C4-2B (cell line): ENCODE measurements at regions not wholly inside any gene's neighbourhood (a gene's known extent, or its start where the extent isn't known, plus 50 kb on each side); places are given as distances from the start of the nearest gene placed in this dataset.

Source experiments
- H3K27ac ChIP-seq: fragments of 450-650 bp; 2 replicates; pipeline ENCODE4 v1.5.1; 2017
- CTCF ChIP-seq: fragments of 450-650 bp; conservative IDR thresholded peaks from 2 replicates; pipeline ENCODE4 v1.5.1; 2017; ENCODE audit warnings: mild to moderate bottlenecking
- ZFX ChIP-seq: fragments of 450-650 bp; IDR thresholded peaks from 2 replicates; pipeline ENCODE4 v1.6.1; 2017

- TF ChIP-seq ZFX = no peak
- no peak for TF ChIP-seq CTCF
- H3K27ac ChIP-seq = no peak overlapping the region
Measured at GRCh38 chr10:80946073-80946472, 408.4 kb downstream of the SH2D4B start.

GRCh38 chr10:80946957-80947726, 409.4 kb downstream of the SH2D4B start:
- TF ChIP-seq CTCF = peak; percentile 5
- TF ChIP-seq ZFX = no peak
- H3K27ac ChIP-seq = no peak overlapping the region

DNA sequence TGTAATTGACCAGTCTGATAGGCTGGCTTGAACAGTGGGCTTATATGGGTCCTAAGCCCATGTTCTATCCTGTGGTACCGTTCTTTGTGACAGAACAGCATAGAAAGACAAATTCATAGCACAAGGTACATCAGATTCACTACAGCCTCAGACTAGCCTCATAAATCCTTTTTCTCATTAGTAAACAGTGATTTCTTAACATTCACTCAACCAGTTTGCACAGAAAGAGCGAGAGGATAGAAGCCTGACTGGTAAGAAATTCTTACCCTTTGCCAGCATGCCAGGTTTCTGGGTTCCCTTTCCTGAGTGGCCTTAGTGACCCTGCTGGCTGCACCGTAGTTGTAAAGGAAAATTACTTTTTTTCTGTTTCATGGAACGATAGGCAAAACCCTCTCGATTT, 412.1 kb downstream of the SH2D4B start:
- no peak overlapping the region for H3K27ac ChIP-seq
- TF ChIP-seq ZFX (no peak), CTCF (no peak)

DNA sequence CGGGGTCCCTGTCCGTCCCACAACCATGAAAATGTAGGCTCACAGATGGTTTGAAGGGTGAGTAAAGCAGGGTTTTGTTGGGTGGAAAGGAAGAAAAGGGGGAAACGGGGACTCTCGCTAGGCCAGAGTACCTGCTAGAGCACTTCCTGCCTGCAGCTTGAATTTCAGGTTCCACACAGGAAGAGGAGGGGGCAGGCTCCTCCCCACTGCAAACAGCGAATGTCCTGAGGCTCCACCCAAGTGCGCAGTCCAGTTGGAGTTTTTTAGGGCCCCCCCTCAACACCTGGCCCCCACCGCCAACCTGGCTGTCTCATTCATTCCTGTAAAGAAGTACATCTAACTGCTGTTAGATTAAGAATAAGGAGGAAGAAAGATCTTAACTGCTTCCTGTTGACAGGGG, 414.7 kb downstream of the SH2D4B start:
- H3K27ac ChIP-seq = no peak overlapping the region
- TF ChIP-seq CTCF (no peak), ZFX (no peak)

DNA sequence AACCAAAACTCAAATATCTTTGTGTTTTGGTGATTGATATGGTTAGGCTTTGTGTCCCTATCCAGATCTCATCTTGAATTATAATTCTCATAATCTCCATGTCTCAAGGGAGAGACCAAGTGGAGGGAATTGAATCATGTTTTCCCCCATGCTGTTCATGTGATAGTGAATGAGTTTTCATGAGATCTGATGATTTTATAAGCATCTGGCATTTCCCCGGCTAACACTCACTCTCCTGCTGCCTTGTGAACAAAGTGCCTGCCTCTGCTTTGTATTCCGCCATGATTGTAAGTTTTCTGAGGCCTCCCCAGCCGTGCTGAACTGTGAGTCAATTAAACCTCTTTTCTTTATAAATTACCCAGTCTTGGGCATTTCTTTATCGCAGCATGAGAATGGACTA, 419.5 kb downstream of the SH2D4B start:
- no peak for TF ChIP-seq ZFX
- TF ChIP-seq CTCF = no peak

GRCh38 chr10:80964179-80964578, 426.5 kb downstream of the SH2D4B start:
- H3K27ac ChIP-seq = no peak overlapping the region
- no peak for TF ChIP-seq ZFX
- no peak for TF ChIP-seq CTCF

More for the DNA sequence above, 419.5 kb downstream of the SH2D4B start:
- no peak overlapping the region for H3K27ac ChIP-seq

GRCh38 chr10:80964955-80965614, 427.4 kb downstream of the SH2D4B start:
- H3K27ac ChIP-seq = no peak overlapping the region
- TF ChIP-seq ZFX (no peak), CTCF (no peak)
